Testis (tissue), 2 donors: ENCODE measurements at regions not wholly inside any gene's neighbourhood (a gene's known extent, or its start where the extent isn't known, plus 50 kb on each side); places are given as distances from the start of the nearest gene placed in this dataset.

ENCODE experiments used
- POLR2A ChIP-seq: fragments of 450-650 bp; IDR thresholded peaks from one replicate; pipeline ENCODE4 v1.6.1; 2017; ENCODE audit warnings: antibody characterized with exemption, mild to moderate bottlenecking, moderate library complexity
- TF ChIP-seq, protein P1 (sequence below), 3 experiments: fragments of 450-650 bp in 2 of 3; fragments of 200-600 bp in 1 of 3; sonication (generic) in 1 of 3; IDR thresholded peaks; one replicate each; pipeline ENCODE4 v1.5.1; 2016 to 2019; ENCODE audit warnings: antibody characterized with exemption in 3 of 3, mild to moderate bottlenecking in 2 of 3, moderate library complexity in 1 of 3

DNA sequence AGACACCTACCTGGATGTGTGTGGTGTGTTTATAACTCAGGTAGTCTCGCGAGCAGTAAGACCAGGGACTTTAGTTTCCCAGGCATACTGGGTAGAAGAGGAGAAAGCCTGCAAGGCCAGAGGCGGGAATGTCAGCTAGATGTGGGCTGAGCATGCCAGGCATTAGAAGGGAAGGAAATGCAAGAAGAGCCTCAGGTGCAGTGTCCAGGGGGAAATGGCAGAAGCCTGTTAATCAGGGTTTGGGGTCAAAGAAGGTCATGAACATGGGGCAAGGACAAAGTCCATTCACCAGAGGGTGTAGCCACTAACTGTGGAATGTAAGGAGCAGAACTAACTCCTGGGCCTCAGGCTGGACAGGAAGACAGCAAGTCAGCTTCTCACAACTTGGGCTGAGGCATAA lies 305.0 kb downstream of the SMOC2 start:
- TF ChIP-seq, protein P1, sequence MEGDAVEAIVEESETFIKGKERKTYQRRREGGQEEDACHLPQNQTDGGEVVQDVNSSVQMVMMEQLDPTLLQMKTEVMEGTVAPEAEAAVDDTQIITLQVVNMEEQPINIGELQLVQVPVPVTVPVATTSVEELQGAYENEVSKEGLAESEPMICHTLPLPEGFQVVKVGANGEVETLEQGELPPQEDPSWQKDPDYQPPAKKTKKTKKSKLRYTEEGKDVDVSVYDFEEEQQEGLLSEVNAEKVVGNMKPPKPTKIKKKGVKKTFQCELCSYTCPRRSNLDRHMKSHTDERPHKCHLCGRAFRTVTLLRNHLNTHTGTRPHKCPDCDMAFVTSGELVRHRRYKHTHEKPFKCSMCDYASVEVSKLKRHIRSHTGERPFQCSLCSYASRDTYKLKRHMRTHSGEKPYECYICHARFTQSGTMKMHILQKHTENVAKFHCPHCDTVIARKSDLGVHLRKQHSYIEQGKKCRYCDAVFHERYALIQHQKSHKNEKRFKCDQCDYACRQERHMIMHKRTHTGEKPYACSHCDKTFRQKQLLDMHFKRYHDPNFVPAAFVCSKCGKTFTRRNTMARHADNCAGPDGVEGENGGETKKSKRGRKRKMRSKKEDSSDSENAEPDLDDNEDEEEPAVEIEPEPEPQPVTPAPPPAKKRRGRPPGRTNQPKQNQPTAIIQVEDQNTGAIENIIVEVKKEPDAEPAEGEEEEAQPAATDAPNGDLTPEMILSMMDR (IDR thresholded peaks at IDR 0.05) = no peak
- no peak for TF ChIP-seq POLR2A
